ENCODE measurements at regions not wholly inside any gene's neighbourhood (a gene's known extent, or its start where the extent isn't known, plus 50 kb on each side); places are given as distances from the start of the nearest gene placed in this dataset.
A peak's percentile ranks its signal among the peaks of the same experiment; 100 is the strongest.

GRCh38 chr14:76947838-76948184 is 80.7 kb downstream of the IRF2BPL start:
- TF ChIP-seq CTCF (IDR thresholded peaks at IDR 0.05), result no peak
- H3K27me3 ChIP-seq, result no peaks in the 10 kb centered on the region
- DNase-seq (ENCODE audit: low spot score in 2 of 2), result no peak
- H3K36me3 ChIP-seq, result no peaks in the 10 kb centered on the region
- H3K9me3 ChIP-seq, result no peaks in the 10 kb centered on the region
- no peak overlapping the region for H3K4me3 ChIP-seq
- H3K27ac ChIP-seq, result peak overlapping the region; percentile 65 to 76
- peaks cover 7 to 17% of the 10 kb centered on the region in 2 donors for H3K4me1 ChIP-seq
- intact Hi-C loops (cut with DNase I), result no loop called here

DNA sequence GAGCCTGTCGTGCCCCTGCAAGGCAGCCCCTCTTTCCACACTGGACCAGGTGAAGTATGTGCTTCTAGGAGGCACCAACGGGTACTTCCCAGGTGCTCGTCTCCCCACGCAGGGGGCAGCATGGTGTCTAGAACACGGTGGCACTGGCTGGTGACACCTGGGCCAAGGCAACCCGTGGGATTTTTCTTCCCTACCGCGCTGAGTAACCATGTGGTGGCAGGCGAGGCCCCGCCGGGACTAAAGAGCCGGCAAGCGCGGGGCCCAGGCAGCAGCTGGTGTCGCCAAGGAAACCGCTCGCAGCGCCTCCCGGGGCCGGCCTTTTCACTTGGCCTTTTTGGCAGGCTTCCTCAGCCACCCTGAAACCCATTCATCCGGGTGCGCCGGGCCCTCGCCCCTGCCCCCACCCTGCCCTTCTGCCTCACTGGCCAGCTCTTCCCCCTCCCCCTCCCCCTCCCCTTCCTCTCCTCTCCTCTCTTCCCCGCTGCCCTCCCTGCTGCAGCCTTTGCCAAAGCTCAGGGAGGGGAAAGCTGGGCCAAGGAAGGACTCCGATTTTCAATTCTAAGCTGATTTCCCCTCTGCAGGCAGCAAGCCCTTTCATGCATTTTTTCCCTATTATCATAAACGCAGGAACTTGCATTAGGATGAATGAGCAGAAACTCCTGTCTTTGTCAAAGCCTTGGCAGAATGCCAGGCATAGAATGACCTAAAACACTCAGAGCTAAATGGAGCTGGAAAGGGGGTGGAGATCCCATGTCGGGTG is 81.2 kb downstream of the IRF2BPL start:
- Histone ChIP-seq H3K27me3 (no peaks in the 10 kb centered on the region), H3K36me3 (no peaks in the 10 kb centered on the region), H3K9me3 (no peaks in the 10 kb centered on the region), H3K4me3 (peak overlapping the region in 1 of 2 donors; percentile 30), H3K4me1 (peaks cover 7 to 17% of the 10 kb centered on the region in 2 donors), H3K27ac (peak overlapping the region; percentile 65 to 76)
- peak; percentile 71 to 92 for DNase-seq (ENCODE audit: low spot score in 2 of 2)
- TF ChIP-seq CTCF (IDR thresholded peaks at IDR 0.05), result peak; percentile 56 to 73 (median 62)
- intact Hi-C loops (cut with DNase I), result no loop called here

GRCh38 chr14:76946753-76947077 is 81.8 kb downstream of the IRF2BPL start:
- H3K27me3 ChIP-seq, result no peaks in the 10 kb centered on the region
- no peak for DNase-seq (ENCODE audit: low spot score in 2 of 2)
- intact Hi-C loops (cut with DNase I), result no loop called here
- H3K4me1 ChIP-seq, result peaks cover 7 to 17% of the 10 kb centered on the region in 2 donors
- no peaks in the 10 kb centered on the region for H3K9me3 ChIP-seq
- H3K4me3 ChIP-seq, result peak overlapping the region in 1 of 2 donors; percentile 30
- H3K36me3 ChIP-seq, result no peaks in the 10 kb centered on the region
- peak overlapping the region; percentile 65 to 76 for H3K27ac ChIP-seq
- no peak for TF ChIP-seq CTCF (IDR thresholded peaks at IDR 0.05)

DNA sequence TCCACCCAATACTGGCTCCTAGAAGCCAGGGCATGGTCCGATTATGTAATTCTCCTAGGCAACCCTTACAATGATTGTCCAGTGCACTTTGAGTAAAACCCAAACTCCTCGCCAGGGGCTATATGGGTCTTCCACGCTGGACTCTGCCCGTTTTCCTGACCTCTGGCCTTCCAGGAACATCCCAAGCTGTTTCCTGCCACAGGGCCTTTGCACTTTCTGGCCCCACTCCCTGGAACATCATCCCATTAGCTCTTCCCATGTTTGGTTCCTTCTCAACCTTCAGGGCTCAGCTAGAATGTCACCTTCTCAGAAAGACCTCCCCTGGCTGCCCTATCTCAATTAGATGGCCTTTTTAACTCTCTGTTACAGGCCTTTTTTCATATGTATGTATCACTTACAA is 85.4 kb downstream of the IRF2BPL start:
- H3K4me3 ChIP-seq, result no peak overlapping the region

DNA sequence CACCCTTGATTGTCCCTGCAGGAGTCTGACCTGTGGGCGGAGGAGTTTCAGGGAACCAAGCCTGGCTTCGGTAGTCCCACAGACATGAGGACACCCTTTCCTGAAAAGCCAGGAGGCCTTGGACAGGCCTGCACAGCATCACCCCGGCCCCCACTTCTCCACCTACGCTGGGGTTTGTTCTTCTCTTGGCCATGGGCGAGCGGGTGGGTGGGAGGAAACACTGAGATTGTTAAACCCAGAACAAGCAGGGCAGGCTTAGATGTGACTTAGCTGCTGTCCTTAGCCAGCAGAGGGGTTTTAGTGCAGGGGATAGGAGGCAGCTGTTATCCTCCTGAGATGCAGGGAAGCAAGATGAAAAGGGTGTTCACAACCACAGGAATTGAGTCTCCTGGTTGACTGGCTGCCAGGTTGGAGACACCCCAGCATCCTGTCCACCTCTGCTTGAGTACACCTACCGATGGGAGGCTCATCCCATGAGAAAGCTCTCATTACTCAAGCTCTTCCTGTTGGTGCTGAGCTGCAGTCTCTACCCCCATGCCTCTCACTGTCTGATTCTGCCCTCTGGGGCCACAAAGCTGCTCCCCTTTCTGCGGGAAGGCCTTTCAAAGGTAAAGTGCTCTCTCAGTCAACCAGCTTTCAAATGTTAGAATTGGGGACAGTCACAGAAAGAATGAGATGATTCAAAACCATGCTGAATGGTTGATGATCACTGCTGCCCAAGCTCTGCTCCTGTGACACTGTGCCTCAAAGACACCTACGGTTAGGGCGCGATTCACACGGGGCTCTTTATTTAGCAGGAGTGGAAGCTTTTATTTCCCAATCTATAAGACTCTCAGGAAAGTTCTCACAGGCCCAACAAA is 86.3 kb downstream of the IRF2BPL start:
- no peak overlapping the region for H3K4me3 ChIP-seq
- intact Hi-C loops (cut with DNase I), result no loop called here
- H3K9me3 ChIP-seq, result no peaks in the 10 kb centered on the region
- H3K27ac ChIP-seq, result no peak overlapping the region
- H3K36me3 ChIP-seq, result no peaks in the 10 kb centered on the region
- no peak for TF ChIP-seq CTCF (IDR thresholded peaks at IDR 0.05)
- no peak for DNase-seq (ENCODE audit: low spot score in 2 of 2)
- no peaks in the 10 kb centered on the region for H3K27me3 ChIP-seq
- peaks cover under 1 to 9% of the 10 kb centered on the region in 2 donors for H3K4me1 ChIP-seq

More for the DNA sequence above, 85.4 kb downstream of the IRF2BPL start:
- no peaks in the 10 kb centered on the region for H3K36me3 ChIP-seq
- H3K27me3 ChIP-seq, result no peaks in the 10 kb centered on the region
- intact Hi-C loops (cut with DNase I), result no loop called here
- H3K27ac ChIP-seq, result no peak overlapping the region
- no peak for TF ChIP-seq CTCF (IDR thresholded peaks at IDR 0.05)
- no peaks in the 10 kb centered on the region for H3K9me3 ChIP-seq
- DNase-seq (ENCODE audit: low spot score in 2 of 2), result no peak
- peaks cover 6 to 13% of the 10 kb centered on the region in 2 donors for H3K4me1 ChIP-seq
